PFSK-1 (cell line): ENCODE measurements at regions not wholly inside any gene's neighbourhood (a gene's known extent, or its start where the extent isn't known, plus 50 kb on each side); places are given as distances from the start of the nearest gene placed in this dataset.

ENCODE experiments used
- FOXP2 ChIP-seq: optimal IDR thresholded peaks from 2 replicates; pipeline ENCODE3; 2011; ENCODE audit warnings: borderline replicate concordance, control low read depth, inconsistent platforms; ENCODE audit not compliant: insufficient read depth; ENCODE audit errors: extremely low read length, extremely low read depth
- POLR2AphosphoS5 ChIP-seq: IDR thresholded peaks from 2 replicates; pipeline ENCODE4 v1.6.1; 2012; ENCODE audit warnings: low read depth, mild to moderate bottlenecking, control low read depth, low read length, moderate library complexity
- REST ChIP-seq, 2 experiments: IDR thresholded peaks; 2 replicates each; pipeline versions ENCODE4 v1.6.1 to v1.8.0; 2011 to 2012; ENCODE audit warnings: low read depth in 2 of 2, low read length in 2 of 2, control low read depth in 1 of 2, inconsistent platforms in 1 of 2, mild to moderate bottlenecking in 1 of 2, moderate library complexity in 1 of 2; ENCODE audit not compliant: insufficient read depth in 1 of 2
- SIN3A ChIP-seq: IDR thresholded peaks from 2 replicates; pipeline ENCODE4 v1.6.1; 2012; ENCODE audit warnings: mild to moderate bottlenecking, low read length, moderate library complexity, borderline replicate concordance; ENCODE audit not compliant: insufficient read depth
- TAF1 ChIP-seq: IDR thresholded peaks from 2 replicates; pipeline ENCODE4 v1.6.1; 2012; ENCODE audit warnings: low read length, control low read depth, borderline replicate concordance; ENCODE audit not compliant: insufficient read depth

- TF ChIP-seq REST (IDR thresholded peaks at IDR 0.05; ENCODE audit: insufficient read depth in 1 of 2, low read depth in 2 of 2, low read length in 2 of 2) = no peak
- no peak for TF ChIP-seq FOXP2
- no peak for TF ChIP-seq POLR2AphosphoS5
- no peak for TF ChIP-seq TAF1
- TF ChIP-seq SIN3A = no peak
Measured at GRCh38 chr13:106709522-106709921, 141.6 kb upstream of the ARGLU1 start.

- TF ChIP-seq POLR2AphosphoS5 = no peak
- TF ChIP-seq TAF1 = no peak
- no peak for TF ChIP-seq REST (IDR thresholded peaks at IDR 0.05; ENCODE audit: insufficient read depth in 1 of 2, low read depth in 2 of 2, low read length in 2 of 2)
- TF ChIP-seq SIN3A = no peak
- TF ChIP-seq FOXP2 = no peak
Measured at GRCh38 chr13:106702505-106702904, 134.6 kb upstream of the ARGLU1 start.

GRCh38 chr13:106701771-106702341 is 133.9 kb upstream of the ARGLU1 start:
- TF ChIP-seq TAF1 = no peak
- no peak for TF ChIP-seq FOXP2
- no peak for TF ChIP-seq SIN3A
- no peak for TF ChIP-seq REST (IDR thresholded peaks at IDR 0.05; ENCODE audit: insufficient read depth in 1 of 2, low read depth in 2 of 2, low read length in 2 of 2)
- TF ChIP-seq POLR2AphosphoS5 = no peak

GRCh38 chr13:106700439-106700838 is 132.5 kb upstream of the ARGLU1 start:
- TF ChIP-seq POLR2AphosphoS5 (no peak), TAF1 (no peak), FOXP2 (no peak), REST (IDR thresholded peaks at IDR 0.05; ENCODE audit: insufficient read depth in 1 of 2, low read depth in 2 of 2, low read length in 2 of 2) (no peak), SIN3A (no peak)
